A549 (cell line): ENCODE measurements at regions not wholly inside any gene's neighbourhood (a gene's known extent, or its start where the extent isn't known, plus 50 kb on each side); places are given as distances from the start of the nearest gene placed in this dataset.

ENCODE experiments used
- ATAC-seq, 2 experiments: fragments of 200-7000 bp in 1 of 2; fragments of >200 bp in 1 of 2; cut with Nextera tagmentation in 1 of 2; cut with Tn5 transposase in 1 of 2; 3 replicates each; pipeline versions ENCODE4 v1.8.0 to v1.9.1; 2018 to 2020; ENCODE audit warnings: mild to moderate bottlenecking in 1 of 2, moderate library complexity in 1 of 2
- CTCF ChIA-PET: fragments of 300-600 bp; sonication (Branson Sonifier 250); formaldehyde crosslinking; extraction: SDS; loops from one replicate; lab custom pipeline; 2021; ENCODE audit warnings: antibody characterized with exemption, inconsistent platforms; lab: Yijun Ruan, JAX
- POLR2A ChIA-PET: fragments of 350-600 bp; formaldehyde crosslinking; extraction: SDS; loops from one replicate; lab custom pipeline; 2021; ENCODE audit warnings: antibody characterized with exemption, inconsistent platforms; lab: Yijun Ruan, JAX
- DNase-seq, 2 experiments: peaks; one replicate each; pipeline versions ENCODE4 v3.0.0 to v3.0.0-alpha.2; 2011 to 2016; ENCODE audit warnings: low read depth in 1 of 2, low spot score in 1 of 2
- FAIRE-seq: peaks from 2 replicates; lab custom pipeline; 2011; peaks lifted over from hg19 to GRCh38; lab: Jason Lieb, UNC
- H3K27ac ChIP-seq, 2 experiments: fragments of >200 bp; sonication (Bioruptor Twin); formaldehyde crosslinking; 3 replicates each; pipeline ENCODE4 v1.5.1; 2016 to 2017
- H3K4me1 ChIP-seq: fragments of >200 bp; sonication (Bioruptor Twin); formaldehyde crosslinking; 3 replicates; pipeline ENCODE4 v1.6.1; 2016
- H3K4me2 ChIP-seq: fragments of >200 bp; sonication (Bioruptor Twin); formaldehyde crosslinking; 3 replicates; pipeline ENCODE4 v1.6.1; 2016
- H3K4me3 ChIP-seq: fragments of >200 bp; sonication (Bioruptor Twin); formaldehyde crosslinking; 3 replicates; pipeline ENCODE4 v1.5.1; 2016
- H3K9me3 ChIP-seq: fragments of >200 bp; sonication (Bioruptor Twin); formaldehyde crosslinking; 3 replicates; pipeline ENCODE4 v1.6.1; 2016
- BHLHE40 ChIP-seq: IDR thresholded peaks from 2 replicates; pipeline ENCODE4 v1.6.1; 2012; ENCODE audit warnings: low read depth, low read length, inconsistent platforms
- CEBPB ChIP-seq, 2 experiments: fragments of >200 bp in 1 of 2; sonication (Bioruptor Twin) in 1 of 2; formaldehyde crosslinking in 1 of 2; IDR thresholded peaks; 2 replicates each; pipeline ENCODE4 v1.6.1; 2012 to 2016
- CTCF ChIP-seq: fragments of >200 bp; sonication (Bioruptor Twin); formaldehyde crosslinking; IDR thresholded peaks from 3 replicates; pipeline ENCODE4 v1.5.1; 2016
- EHMT2 ChIP-seq: fragments of 200-600 bp; sonication (generic); IDR thresholded peaks from 2 replicates; pipeline ENCODE4 v1.6.1; 2016; ENCODE audit warnings: antibody characterized with exemption, low read depth, mild to moderate bottlenecking, moderate library complexity
- EP300 ChIP-seq, 2 experiments: fragments of >200 bp; sonication (Bioruptor Twin); formaldehyde crosslinking; IDR thresholded peaks; 2 replicates in 1 of 2; 3 replicates in 1 of 2; pipeline ENCODE4 v1.6.1; 2016 to 2017
- GATA3 ChIP-seq: IDR thresholded peaks from 2 replicates; pipeline ENCODE4 v1.6.1; 2012; ENCODE audit warnings: borderline replicate concordance
- HEYL ChIP-seq: fragments of 250-450 bp; sonication (Bioruptor Pico); IDR thresholded peaks from 2 replicates; pipeline ENCODE4 v1.8.0; 2021; ENCODE audit warnings: mild to moderate bottlenecking, moderate library complexity
- HMGXB4 ChIP-seq: fragments of 250-450 bp; sonication (Bioruptor Pico); IDR thresholded peaks from 2 replicates; pipeline ENCODE4 v1.5.0; 2021; ENCODE audit warnings: mild to moderate bottlenecking, moderate library complexity, borderline replicate concordance
- HOXB13 ChIP-seq: fragments of 250-450 bp; sonication (Bioruptor Pico); IDR thresholded peaks from 2 replicates; pipeline ENCODE4 v1.5.0; 2020; ENCODE audit warnings: low read depth, mild to moderate bottlenecking, moderate library complexity
- HOXB5 ChIP-seq: fragments of 250-450 bp; sonication (Bioruptor Pico); IDR thresholded peaks from 2 replicates; pipeline ENCODE4 v1.5.0; 2020; ENCODE audit warnings: mild to moderate bottlenecking, moderate library complexity
- KDM5A ChIP-seq: fragments of 200-600 bp; sonication (generic); IDR thresholded peaks from 2 replicates; pipeline ENCODE4 v1.6.1; 2016; ENCODE audit warnings: antibody characterized with exemption, mild to moderate bottlenecking
- MAX ChIP-seq: IDR thresholded peaks from 2 replicates; pipeline ENCODE4 v1.6.1; 2012
- MAZ ChIP-seq: fragments of 150-350 bp; IDR thresholded peaks from 2 replicates; pipeline ENCODE4 v1.6.1; 2014; ENCODE audit warnings: antibody characterized with exemption, low read depth, low read length, borderline replicate concordance
- POLR2AphosphoS2 ChIP-seq: conservative IDR thresholded peaks from 2 replicates; pipeline ENCODE4 v1.6.1; 2012; ENCODE audit warnings: low read length, improper control_type of control experiment, inconsistent platforms
- TP53 ChIP-seq: fragments of 250-450 bp; sonication (Bioruptor Pico); IDR thresholded peaks from 2 replicates; pipeline ENCODE4 v1.5.0; 2021; ENCODE audit warnings: mild to moderate bottlenecking, moderate library complexity
- USF2 ChIP-seq: fragments of 450-650 bp; IDR thresholded peaks from 2 replicates; pipeline ENCODE4 v1.6.1; 2014; ENCODE audit warnings: antibody characterized with exemption
- ZNF302 ChIP-seq: fragments of 250-450 bp; sonication (Bioruptor Pico); IDR thresholded peaks from 2 replicates; pipeline ENCODE4 v1.9.0; 2021; ENCODE audit warnings: inconsistent platforms, mild to moderate bottlenecking, moderate library complexity
- WGBS: methylation state at CpG from one replicate; pipeline ENCODE4 v1.1.6; 2017; ENCODE audit errors: missing lambda C conversion rate; 5-methylcytosine and 5-hydroxymethylcytosine counted together
- TF ChIP-seq, protein P1 (sequence below): fragments of 200-600 bp; sonication (generic); IDR thresholded peaks from 2 replicates; pipeline ENCODE4 v1.6.1; 2016; ENCODE audit warnings: antibody characterized with exemption, mild to moderate bottlenecking, moderate library complexity

GRCh38 chr18:7464245-7464966, 102.7 kb upstream of the PTPRM start (continued):
- TF ChIP-seq, protein P1, sequence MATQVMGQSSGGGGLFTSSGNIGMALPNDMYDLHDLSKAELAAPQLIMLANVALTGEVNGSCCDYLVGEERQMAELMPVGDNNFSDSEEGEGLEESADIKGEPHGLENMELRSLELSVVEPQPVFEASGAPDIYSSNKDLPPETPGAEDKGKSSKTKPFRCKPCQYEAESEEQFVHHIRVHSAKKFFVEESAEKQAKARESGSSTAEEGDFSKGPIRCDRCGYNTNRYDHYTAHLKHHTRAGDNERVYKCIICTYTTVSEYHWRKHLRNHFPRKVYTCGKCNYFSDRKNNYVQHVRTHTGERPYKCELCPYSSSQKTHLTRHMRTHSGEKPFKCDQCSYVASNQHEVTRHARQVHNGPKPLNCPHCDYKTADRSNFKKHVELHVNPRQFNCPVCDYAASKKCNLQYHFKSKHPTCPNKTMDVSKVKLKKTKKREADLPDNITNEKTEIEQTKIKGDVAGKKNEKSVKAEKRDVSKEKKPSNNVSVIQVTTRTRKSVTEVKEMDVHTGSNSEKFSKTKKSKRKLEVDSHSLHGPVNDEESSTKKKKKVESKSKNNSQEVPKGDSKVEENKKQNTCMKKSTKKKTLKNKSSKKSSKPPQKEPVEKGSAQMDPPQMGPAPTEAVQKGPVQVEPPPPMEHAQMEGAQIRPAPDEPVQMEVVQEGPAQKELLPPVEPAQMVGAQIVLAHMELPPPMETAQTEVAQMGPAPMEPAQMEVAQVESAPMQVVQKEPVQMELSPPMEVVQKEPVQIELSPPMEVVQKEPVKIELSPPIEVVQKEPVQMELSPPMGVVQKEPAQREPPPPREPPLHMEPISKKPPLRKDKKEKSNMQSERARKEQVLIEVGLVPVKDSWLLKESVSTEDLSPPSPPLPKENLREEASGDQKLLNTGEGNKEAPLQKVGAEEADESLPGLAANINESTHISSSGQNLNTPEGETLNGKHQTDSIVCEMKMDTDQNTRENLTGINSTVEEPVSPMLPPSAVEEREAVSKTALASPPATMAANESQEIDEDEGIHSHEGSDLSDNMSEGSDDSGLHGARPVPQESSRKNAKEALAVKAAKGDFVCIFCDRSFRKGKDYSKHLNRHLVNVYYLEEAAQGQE, result no peak
- TF ChIP-seq, all 56 proteins: peak for 0

DNA sequence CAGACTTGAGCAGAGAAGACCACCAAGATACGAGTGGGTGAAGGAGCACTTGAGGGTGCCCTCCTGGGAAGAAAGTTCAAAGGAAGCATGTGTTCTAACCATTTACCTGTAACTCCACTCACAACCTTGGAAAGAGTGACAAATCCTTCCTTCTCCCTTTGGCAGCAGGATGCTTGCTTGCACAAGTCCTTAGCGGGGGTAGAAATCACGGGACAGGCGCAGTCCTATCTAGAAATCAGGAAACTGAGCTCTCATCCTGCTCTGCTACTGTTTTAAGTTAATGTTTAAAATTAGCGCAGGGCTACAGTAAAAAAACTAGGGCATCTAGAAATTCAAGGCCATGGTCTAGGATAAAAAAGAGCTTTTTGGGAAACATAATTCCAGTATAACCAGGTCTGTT, 100.9 kb upstream of the PTPRM start:
- CTCF ChIA-PET, result no interaction called here
- DNase-seq, result no peak
- Histone ChIP-seq H3K4me1 (no peaks in the 10 kb centered on the region), H3K4me2 (no peak overlapping the region), H3K27ac (no peak overlapping the region), H3K4me3 (no peak overlapping the region), H3K9me3 (no peaks in the 10 kb centered on the region)
- POLR2A ChIA-PET, result no interaction called here
- FAIRE-seq, result no peak
- no peak for TF ChIP-seq KDM5A
- no peak for TF ChIP-seq MAX
- no peak for TF ChIP-seq ZNF302 (CRISPR knock-in tag)
- TF ChIP-seq BHLHE40, result no peak
- no peak for TF ChIP-seq POLR2AphosphoS2
- no peak for TF ChIP-seq HOXB13
- no peak for TF ChIP-seq CEBPB (IDR thresholded peaks at IDR 0.05)
- TF ChIP-seq TP53 (CRISPR knock-in tag), result no peak
- no peak for TF ChIP-seq USF2
- no peak for TF ChIP-seq EP300 (IDR thresholded peaks at IDR 0.05)
- no peak for TF ChIP-seq GATA3
- no peak for TF ChIP-seq CTCF
- no peak for ATAC-seq
- WGBS, result 77% methylated on average over 5 of the region's 5 CpGs

GRCh38 chr18:7467708-7468466, 99.2 kb upstream of the PTPRM start:
- no peak overlapping the region for H3K4me3 ChIP-seq
- WGBS, result 72% methylated on average over 17 of the region's 18 CpGs
- FAIRE-seq (no peak), DNase-seq (peak in 1 of 2 experiments; percentile 4), ATAC-seq (no peak)
- TF ChIP-seq EHMT2, result no peak
- no peak for TF ChIP-seq HOXB5
- TF ChIP-seq HEYL (CRISPR knock-in tag), result no peak
- TF ChIP-seq MAZ, result no peak
- peak; percentile 87 for TF ChIP-seq USF2
- no peak for TF ChIP-seq HMGXB4
- ChIA-PET CTCF (interaction anchor here (1.5 kb wide), 1 partner anchor 15 kb away, joined by 5 read pairs; no protein-coding TSS in a partner anchor), POLR2A (no interaction called here)
- no peaks in the 10 kb centered on the region for H3K9me3 ChIP-seq
- no peak overlapping the region for H3K4me2 ChIP-seq
- no peaks in the 10 kb centered on the region for H3K4me1 ChIP-seq
- no peak overlapping the region for H3K27ac ChIP-seq
